Neural progenitor cell (in vitro differentiated cells): ENCODE measurements at regions not wholly inside any gene's neighbourhood (a gene's known extent, or its start where the extent isn't known, plus 50 kb on each side); places are given as distances from the start of the nearest gene placed in this dataset.
A peak's percentile ranks its signal among the peaks of the same experiment; 100 is the strongest.

ENCODE experiments used
- DNase-seq: peaks from one replicate; pipeline ENCODE4 v3.0.0-alpha.2; 2016; ENCODE audit warnings: low spot score
- H2AFZ ChIP-seq: fragments of 200-600 bp; sonication (generic); replicated peaks from 2 replicates; pipeline ENCODE4 v1.6.1; 2016; ENCODE audit warnings: antibody characterized with exemption
- H3F3A ChIP-seq: fragments of 200-600 bp; sonication (generic); 2 replicates; pipeline ENCODE4 v1.6.1; 2016; ENCODE audit warnings: antibody characterized with exemption, low read depth
- H3K27ac ChIP-seq: fragments of 200-600 bp; sonication (generic); 2 replicates; pipeline ENCODE4 v1.5.1; 2016; ENCODE audit warnings: mild to moderate bottlenecking
- H3K27me3 ChIP-seq: fragments of 200-600 bp; sonication (generic); 2 replicates; pipeline ENCODE4 v1.6.1; 2016; ENCODE audit warnings: mild to moderate bottlenecking, moderate library complexity
- H3K36me3 ChIP-seq: fragments of 200-600 bp; sonication (generic); 2 replicates; pipeline ENCODE4 v1.5.1; 2016
- H3K4me1 ChIP-seq: fragments of 200-600 bp; sonication (generic); 2 replicates; pipeline ENCODE4 v1.6.1; 2016; ENCODE audit warnings: mixed run types
- H3K4me2 ChIP-seq: fragments of 200-600 bp; sonication (generic); 2 replicates; pipeline ENCODE4 v1.6.1; 2016
- H3K4me3 ChIP-seq: fragments of 200-600 bp; sonication (generic); 2 replicates; pipeline ENCODE4 v1.5.1; 2016
- H3K79me2 ChIP-seq: fragments of 200-600 bp; sonication (generic); 2 replicates; pipeline ENCODE4 v1.6.1; 2016; ENCODE audit warnings: low read depth
- H3K9ac ChIP-seq: fragments of 200-600 bp; sonication (generic); 2 replicates; pipeline ENCODE4 v1.6.1; 2016
- H3K9me3 ChIP-seq: fragments of 200-600 bp; sonication (generic); 2 replicates; pipeline ENCODE4 v1.5.1; 2016; ENCODE audit warnings: low read depth
- H4K20me1 ChIP-seq: fragments of 200-600 bp; sonication (generic); 2 replicates; pipeline ENCODE4 v1.6.1; 2016; ENCODE audit warnings: low read depth
- H3K27ac Mint-ChIP-seq: 3 replicates; pipeline ENCODE4 v1.8.0; 2021; ENCODE audit warnings: mixed read lengths
- H3K27me3 Mint-ChIP-seq: 2 replicates; pipeline ENCODE4 v1.8.0; 2022; ENCODE audit warnings: low read depth, mild to moderate bottlenecking, inconsistent platforms, moderate library complexity, mixed read lengths; ENCODE audit not compliant: insufficient read depth
- H3K36me3 Mint-ChIP-seq: 3 replicates; pipeline ENCODE4 v1.8.0; 2021; ENCODE audit warnings: mixed read lengths
- H3K4me1 Mint-ChIP-seq: 3 replicates; pipeline ENCODE4 v1.8.0; 2021; ENCODE audit warnings: mixed read lengths
- H3K4me3 Mint-ChIP-seq: 3 replicates; pipeline ENCODE4 v1.8.0; 2021; ENCODE audit warnings: mild to moderate bottlenecking, moderate library complexity, mixed read lengths
- H3K9me3 Mint-ChIP-seq: 3 replicates; pipeline ENCODE4 v1.8.0; 2020; ENCODE audit warnings: mixed read lengths
- CTCF ChIP-seq: fragments of 200-600 bp; sonication (generic); IDR thresholded peaks from 2 replicates; pipeline ENCODE4 v1.5.1; 2017; ENCODE audit warnings: antibody characterized with exemption, mild to moderate bottlenecking
- EZH2 ChIP-seq: fragments of 200-600 bp; sonication (generic); IDR thresholded peaks from 2 replicates; pipeline ENCODE4 v1.6.1; 2017; ENCODE audit warnings: antibody characterized with exemption, mild to moderate bottlenecking, moderate library complexity
- EZH2phosphoT487 ChIP-seq: fragments of 200-600 bp; sonication (generic); IDR thresholded peaks from 2 replicates; pipeline ENCODE4 v1.6.1; 2017; ENCODE audit warnings: antibody characterized with exemption

GRCh38 chr7:24404315-24404714, 120.3 kb downstream of the NPY start:
- H3K9me3 Mint-ChIP-seq = no peaks in the 10 kb centered on the region
- Histone ChIP-seq H3K27me3 (no peaks in the 10 kb centered on the region), H4K20me1 (no peaks in the 10 kb centered on the region), H3K4me1 (peaks cover 26% of the 10 kb centered on the region), H3K9ac (no peak overlapping the region), H3K4me2 (no peak overlapping the region), H3K27ac (no peak overlapping the region), H3F3A (peaks cover 5% of the 10 kb centered on the region), H3K4me3 (no peak overlapping the region), H3K36me3 (no peaks in the 10 kb centered on the region), H2AFZ (no peak overlapping the region), H3K9me3 (no peaks in the 10 kb centered on the region), H3K79me2 (no peaks in the 10 kb centered on the region)
- peaks cover 10% of the 10 kb centered on the region for H3K4me1 Mint-ChIP-seq
- TF ChIP-seq CTCF (no peak), EZH2phosphoT487 (no peak), EZH2 (no peak)
- no peak for DNase-seq
- H3K36me3 Mint-ChIP-seq = no peaks in the 10 kb centered on the region
- H3K4me3 Mint-ChIP-seq = no peak overlapping the region
- no peak overlapping the region for H3K27ac Mint-ChIP-seq
- no peaks in the 10 kb centered on the region for H3K27me3 Mint-ChIP-seq

- Mint-ChIP-seq H3K27ac (no peak overlapping the region), H3K27me3 (no peaks in the 10 kb centered on the region), H3K9me3 (no peaks in the 10 kb centered on the region), H3K4me3 (no peak overlapping the region), H3K36me3 (no peaks in the 10 kb centered on the region), H3K4me1 (peaks cover 10% of the 10 kb centered on the region)
- no peaks in the 10 kb centered on the region for H3K36me3 ChIP-seq
- peaks cover 5% of the 10 kb centered on the region for H3F3A ChIP-seq
- peaks cover 26% of the 10 kb centered on the region for H3K4me1 ChIP-seq
- H2AFZ ChIP-seq = no peak overlapping the region
- TF ChIP-seq CTCF (no peak), EZH2phosphoT487 (no peak), EZH2 (no peak)
- H3K4me2 ChIP-seq = no peak overlapping the region
- no peak overlapping the region for H3K9ac ChIP-seq
- H3K27ac ChIP-seq = no peak overlapping the region
- no peaks in the 10 kb centered on the region for H3K79me2 ChIP-seq
- no peaks in the 10 kb centered on the region for H3K9me3 ChIP-seq
- no peaks in the 10 kb centered on the region for H3K27me3 ChIP-seq
- no peaks in the 10 kb centered on the region for H4K20me1 ChIP-seq
- DNase-seq = no peak
- H3K4me3 ChIP-seq = no peak overlapping the region
These were observed 121.0 kb downstream of the NPY start for GRCh38 chr7:24405002-24405401.

DNA sequence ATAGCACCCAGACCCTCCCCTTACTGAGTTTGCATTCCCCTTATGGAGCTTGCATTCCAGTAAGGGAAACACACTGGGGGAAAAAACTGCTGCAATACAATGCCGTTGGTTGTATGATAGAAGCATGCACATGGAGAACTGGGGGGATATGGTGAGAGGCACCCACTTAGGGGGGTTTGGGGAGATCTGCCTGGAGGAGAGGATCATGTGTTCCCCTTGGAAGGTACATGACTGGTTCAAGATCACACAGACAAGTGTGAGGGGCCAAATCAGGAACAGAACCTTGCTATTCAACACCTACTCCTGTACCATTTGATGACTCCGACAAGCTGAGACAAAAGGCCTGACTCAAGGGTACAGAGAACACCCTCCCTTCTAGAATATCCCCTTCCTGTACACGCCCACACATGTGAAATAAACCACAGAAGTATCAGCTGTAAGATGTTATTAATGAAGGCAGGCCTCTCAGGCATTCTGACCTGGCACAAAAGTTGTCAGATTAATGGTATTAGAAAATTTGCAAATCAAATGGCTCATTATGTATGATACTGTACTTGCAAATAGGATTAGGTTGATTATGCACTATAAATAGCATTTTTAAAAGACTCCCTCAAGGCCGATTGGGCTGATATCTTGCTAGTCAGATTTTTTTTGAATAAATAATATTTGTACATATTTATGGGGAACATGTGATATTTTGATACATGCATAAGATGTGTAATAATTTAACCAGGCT, 122.2 kb downstream of the NPY start:
- Histone ChIP-seq H3K79me2 (no peaks in the 10 kb centered on the region), H3K9ac (no peak overlapping the region), H3K36me3 (no peaks in the 10 kb centered on the region), H3K4me2 (peak overlapping the region; percentile 45), H3K27ac (no peak overlapping the region), H3K4me3 (no peak overlapping the region), H4K20me1 (no peaks in the 10 kb centered on the region), H2AFZ (no peak overlapping the region), H3F3A (peaks cover 5% of the 10 kb centered on the region), H3K27me3 (no peaks in the 10 kb centered on the region), H3K9me3 (no peaks in the 10 kb centered on the region), H3K4me1 (peaks cover 30% of the 10 kb centered on the region)
- DNase-seq = no peak
- no peak overlapping the region for H3K27ac Mint-ChIP-seq
- no peaks in the 10 kb centered on the region for H3K36me3 Mint-ChIP-seq
- no peaks in the 10 kb centered on the region for H3K27me3 Mint-ChIP-seq
- TF ChIP-seq EZH2 (no peak), EZH2phosphoT487 (no peak), CTCF (no peak)
- H3K4me3 Mint-ChIP-seq = no peak overlapping the region
- peaks cover 10% of the 10 kb centered on the region for H3K4me1 Mint-ChIP-seq
- no peaks in the 10 kb centered on the region for H3K9me3 Mint-ChIP-seq
